KMS-11 (cell line): ENCODE measurements at regions not wholly inside any gene's neighbourhood (a gene's known extent, or its start where the extent isn't known, plus 50 kb on each side); places are given as distances from the start of the nearest gene placed in this dataset.

Experiments used
- H2AFZ ChIP-seq: fragments of 200-600 bp; sonication (generic); 2 replicates; pipeline ENCODE4 v1.6.1; 2016; ENCODE audit warnings: antibody characterized with exemption, mixed run types, low read depth
- H3K27ac ChIP-seq: fragments of 200-600 bp; sonication (generic); 2 replicates; pipeline ENCODE4 v1.6.1; 2016; ENCODE audit warnings: mild to moderate bottlenecking, mixed run types
- H3K27me3 ChIP-seq: fragments of 200-600 bp; sonication (generic); 2 replicates; pipeline ENCODE4 v1.6.1; 2017; ENCODE audit warnings: mild to moderate bottlenecking, low read depth, mixed run types, moderate library complexity; ENCODE audit not compliant: insufficient read depth
- H3K36me3 ChIP-seq: fragments of 200-600 bp; sonication (generic); 2 replicates; pipeline ENCODE4 v1.6.1; 2017; ENCODE audit warnings: mild to moderate bottlenecking, mixed run types; ENCODE audit not compliant: insufficient read depth
- H3K4me1 ChIP-seq: fragments of 200-600 bp; sonication (generic); 2 replicates; pipeline ENCODE4 v1.6.1; 2016; ENCODE audit warnings: mild to moderate bottlenecking, low read depth, mixed run types; ENCODE audit not compliant: poor library complexity, severe bottlenecking
- H3K4me2 ChIP-seq: fragments of 200-600 bp; sonication (generic); 2 replicates; pipeline ENCODE4 v1.7.0; 2016; ENCODE audit warnings: mild to moderate bottlenecking, mixed run types
- H3K4me3 ChIP-seq: fragments of 200-600 bp; sonication (generic); IDR thresholded peaks from 2 replicates; pipeline ENCODE4 v1.6.1; 2017; ENCODE audit warnings: low read depth, low read length, mixed read lengths; ENCODE audit not compliant: insufficient read depth
- H3K79me2 ChIP-seq: fragments of 200-600 bp; sonication (generic); 2 replicates; pipeline ENCODE4 v1.6.1; 2016; ENCODE audit warnings: low read depth, mixed run types; ENCODE audit not compliant: insufficient read depth
- H3K9ac ChIP-seq: fragments of 200-600 bp; sonication (generic); 2 replicates; pipeline ENCODE4 v1.6.1; 2016; ENCODE audit warnings: mild to moderate bottlenecking, mixed run types
- H4K20me1 ChIP-seq: fragments of 200-600 bp; sonication (generic); 2 replicates; pipeline ENCODE4 v1.6.1; 2016; ENCODE audit warnings: mild to moderate bottlenecking, mixed run types; ENCODE audit not compliant: insufficient read depth
- CTCF ChIP-seq: fragments of 200-600 bp; sonication (generic); conservative IDR thresholded peaks from 2 replicates; pipeline ENCODE4 v1.6.1; 2017; ENCODE audit warnings: low read depth, mild to moderate bottlenecking, antibody characterized with exemption, low read length, moderate library complexity, mixed read lengths

- TF ChIP-seq CTCF, result no peak
- H3K79me2 ChIP-seq, result no peaks in the 10 kb centered on the region
- no peaks in the 10 kb centered on the region for H4K20me1 ChIP-seq
- no peaks in the 10 kb centered on the region for H3K4me1 ChIP-seq
- H2AFZ ChIP-seq, result no peak overlapping the region
- no peak overlapping the region for H3K4me3 ChIP-seq
- no peak overlapping the region for H3K27ac ChIP-seq
- no peaks in the 10 kb centered on the region for H3K27me3 ChIP-seq
- H3K36me3 ChIP-seq, result no peaks in the 10 kb centered on the region
- no peak overlapping the region for H3K9ac ChIP-seq
- no peak overlapping the region for H3K4me2 ChIP-seq
These were observed 77.4 kb upstream of the ANKRD34C start for GRCh38 chr15:79204886-79205675.

- Histone ChIP-seq H3K4me1 (no peaks in the 10 kb centered on the region), H3K9ac (no peak overlapping the region), H3K79me2 (no peaks in the 10 kb centered on the region), H4K20me1 (no peaks in the 10 kb centered on the region), H3K27ac (no peak overlapping the region), H3K4me3 (no peak overlapping the region), H3K36me3 (no peaks in the 10 kb centered on the region), H3K4me2 (no peak overlapping the region), H3K27me3 (no peaks in the 10 kb centered on the region), H2AFZ (no peak overlapping the region)
- no peak for TF ChIP-seq CTCF
These were observed 84.1 kb upstream of the ANKRD34C start for GRCh38 chr15:79198461-79198860.

- no peak for TF ChIP-seq CTCF
- Histone ChIP-seq H3K4me1 (no peaks in the 10 kb centered on the region), H3K9ac (no peak overlapping the region), H4K20me1 (no peaks in the 10 kb centered on the region), H3K4me2 (no peak overlapping the region), H3K27me3 (no peaks in the 10 kb centered on the region), H2AFZ (no peak overlapping the region), H3K4me3 (no peak overlapping the region), H3K36me3 (no peaks in the 10 kb centered on the region), H3K27ac (no peak overlapping the region), H3K79me2 (no peaks in the 10 kb centered on the region)
These were observed 85.2 kb upstream of the ANKRD34C start for GRCh38 chr15:79197285-79197684.

GRCh38 chr15:79195802-79196201, 86.7 kb upstream of the ANKRD34C start:
- Histone ChIP-seq H3K27me3 (no peaks in the 10 kb centered on the region), H3K4me1 (no peaks in the 10 kb centered on the region), H3K9ac (no peak overlapping the region), H3K4me3 (no peak overlapping the region), H3K36me3 (no peaks in the 10 kb centered on the region), H3K4me2 (no peak overlapping the region), H2AFZ (no peak overlapping the region), H3K79me2 (no peaks in the 10 kb centered on the region), H3K27ac (no peak overlapping the region), H4K20me1 (no peaks in the 10 kb centered on the region)
- TF ChIP-seq CTCF, result no peak
